Subcutaneous abdominal adipose tissue (tissue), 5 donors: ENCODE measurements at regions not wholly inside any gene's neighbourhood (a gene's known extent, or its start where the extent isn't known, plus 50 kb on each side); places are given as distances from the start of the nearest gene placed in this dataset.

Experiments used
- H3K27ac ChIP-seq: one replicate; pipeline ENCODE4 v1.7.0; 2013; ENCODE audit warnings: low read depth, mild to moderate bottlenecking, inconsistent platforms, low read length, moderate library complexity
- H3K27me3 ChIP-seq, 5 donors: one replicate each; pipeline ENCODE4 v1.7.0; 2013; ENCODE audit warnings: low read length in 5 of 5, inconsistent platforms in 1 of 5; ENCODE audit not compliant: control insufficient read depth in 5 of 5, insufficient read depth in 4 of 5
- H3K36me3 ChIP-seq, 5 donors: one replicate each; pipeline ENCODE4 v1.7.0; 2013; ENCODE audit warnings: low read length in 5 of 5; ENCODE audit not compliant: control insufficient read depth in 5 of 5, insufficient read depth in 5 of 5
- H3K4me1 ChIP-seq, 5 donors: one replicate each; pipeline ENCODE4 v1.7.0; 2013; ENCODE audit warnings: low read length in 5 of 5, mild to moderate bottlenecking in 3 of 5, moderate library complexity in 1 of 5; ENCODE audit not compliant: control insufficient read depth in 5 of 5, insufficient read depth in 5 of 5
- H3K4me3 ChIP-seq, 5 donors: one replicate each; pipeline ENCODE4 v1.7.0; 2013; ENCODE audit warnings: low read length in 5 of 5, low read depth in 1 of 5
- H3K9ac ChIP-seq, 5 donors: one replicate each; pipeline ENCODE4 v1.7.0; 2013; ENCODE audit warnings: low read length in 5 of 5, mild to moderate bottlenecking in 4 of 5, moderate library complexity in 3 of 5
- H3K9me3 ChIP-seq, 5 donors: one replicate each; pipeline ENCODE4 v1.7.0; 2013; ENCODE audit warnings: low read length in 5 of 5; ENCODE audit not compliant: control insufficient read depth in 5 of 5
- donor health status: healthy.
- donor health status: healthy.
- donor health status: healthy.
- donor health status: healthy.
- donor health status: healthy.

- no peaks in the 10 kb centered on the region for H3K9me3 ChIP-seq
- no peaks in the 10 kb centered on the region for H3K36me3 ChIP-seq
- no peak overlapping the region for H3K27ac ChIP-seq
- H3K4me1 ChIP-seq = peaks cover 0 to 3% (median 0%) of the 10 kb centered on the region in 5 donors
- no peak overlapping the region for H3K9ac ChIP-seq
- no peaks in the 10 kb centered on the region for H3K27me3 ChIP-seq
- no peak overlapping the region for H3K4me3 ChIP-seq
Observed at GRCh38 chr5:147052519-147052918, 174.0 kb upstream of the PPP2R2B start.

- H3K9ac ChIP-seq = no peak overlapping the region
- H3K4me3 ChIP-seq = no peak overlapping the region
- H3K27ac ChIP-seq = no peak overlapping the region
- no peaks in the 10 kb centered on the region for H3K36me3 ChIP-seq
- no peaks in the 10 kb centered on the region for H3K27me3 ChIP-seq
- H3K4me1 ChIP-seq = peaks cover 0 to 3% (median 0%) of the 10 kb centered on the region in 5 donors
- H3K9me3 ChIP-seq = no peaks in the 10 kb centered on the region
Observed at GRCh38 chr5:147055089-147055826, 176.7 kb upstream of the PPP2R2B start.

GRCh38 chr5:147055850-147056566 is 177.5 kb upstream of the PPP2R2B start:
- H3K9me3 ChIP-seq = no peaks in the 10 kb centered on the region
- no peaks in the 10 kb centered on the region for H3K27me3 ChIP-seq
- peaks cover 0 to 3% (median 0%) of the 10 kb centered on the region in 5 donors for H3K4me1 ChIP-seq
- no peak overlapping the region for H3K4me3 ChIP-seq
- H3K27ac ChIP-seq = no peak overlapping the region
- no peak overlapping the region for H3K9ac ChIP-seq
- H3K36me3 ChIP-seq = no peaks in the 10 kb centered on the region

GRCh38 chr5:147057051-147057450 is 177.8 kb upstream of the STK32A start:
- H3K27ac ChIP-seq = no peak overlapping the region
- no peaks in the 10 kb centered on the region for H3K9me3 ChIP-seq
- peaks cover 0 to 3% (median 0%) of the 10 kb centered on the region in 5 donors for H3K4me1 ChIP-seq
- no peak overlapping the region for H3K4me3 ChIP-seq
- H3K36me3 ChIP-seq = no peaks in the 10 kb centered on the region
- H3K27me3 ChIP-seq = no peaks in the 10 kb centered on the region
- H3K9ac ChIP-seq = no peak overlapping the region

- no peaks in the 10 kb centered on the region for H3K4me1 ChIP-seq
- H3K27ac ChIP-seq = no peak overlapping the region
- no peaks in the 10 kb centered on the region for H3K9me3 ChIP-seq
- no peaks in the 10 kb centered on the region for H3K27me3 ChIP-seq
- no peak overlapping the region for H3K9ac ChIP-seq
- H3K36me3 ChIP-seq = no peaks in the 10 kb centered on the region
- H3K4me3 ChIP-seq = no peak overlapping the region
Observed at GRCh38 chr5:147061431-147061830, 173.4 kb upstream of the STK32A start.

- Histone ChIP-seq H3K4me1 (no peaks in the 10 kb centered on the region), H3K27me3 (no peaks in the 10 kb centered on the region), H3K9ac (no peak overlapping the region)
Observed at GRCh38 chr5:147062427-147062826, 172.4 kb upstream of the STK32A start.

GRCh38 chr5:147063943-147064342 is 170.9 kb upstream of the STK32A start:
- no peaks in the 10 kb centered on the region for H3K4me1 ChIP-seq
- H3K9ac ChIP-seq = no peak overlapping the region
- no peaks in the 10 kb centered on the region for H3K36me3 ChIP-seq
- H3K4me3 ChIP-seq = no peak overlapping the region
- no peaks in the 10 kb centered on the region for H3K27me3 ChIP-seq
- no peaks in the 10 kb centered on the region for H3K9me3 ChIP-seq
- H3K27ac ChIP-seq = no peak overlapping the region

More at GRCh38 chr5:147062427-147062826, 172.4 kb upstream of the STK32A start:
- H3K36me3 ChIP-seq = no peaks in the 10 kb centered on the region
- no peaks in the 10 kb centered on the region for H3K9me3 ChIP-seq
- no peak overlapping the region for H3K4me3 ChIP-seq
- H3K27ac ChIP-seq = no peak overlapping the region

- Histone ChIP-seq H3K27ac (no peak overlapping the region), H3K4me3 (no peak overlapping the region), H3K27me3 (no peaks in the 10 kb centered on the region), H3K4me1 (no peaks in the 10 kb centered on the region), H3K36me3 (no peaks in the 10 kb centered on the region), H3K9ac (no peak overlapping the region), H3K9me3 (no peaks in the 10 kb centered on the region)
Observed at GRCh38 chr5:147065071-147065470, 169.8 kb upstream of the STK32A start.

- Histone ChIP-seq H3K4me3 (no peak overlapping the region), H3K9me3 (no peaks in the 10 kb centered on the region), H3K4me1 (peaks cover 0 to 10% (median 0%) of the 10 kb centered on the region in 5 donors), H3K9ac (no peak overlapping the region), H3K27me3 (peaks cover 0 to 3% (median 0%) of the 10 kb centered on the region in 5 donors), H3K27ac (no peak overlapping the region), H3K36me3 (no peaks in the 10 kb centered on the region)
Observed at GRCh38 chr5:147068998-147069397, 165.8 kb upstream of the STK32A start.

GRCh38 chr5:147072622-147073021 is 162.2 kb upstream of the STK32A start:
- Histone ChIP-seq H3K4me1 (peaks cover 0 to 10% (median 0%) of the 10 kb centered on the region in 5 donors), H3K9ac (no peak overlapping the region), H3K27me3 (peaks cover 0 to 3% (median 0%) of the 10 kb centered on the region in 5 donors), H3K27ac (no peak overlapping the region), H3K4me3 (no peak overlapping the region), H3K36me3 (no peaks in the 10 kb centered on the region), H3K9me3 (no peaks in the 10 kb centered on the region)
